ENCODE measurements at regions not wholly inside any gene's neighbourhood (a gene's known extent, or its start where the extent isn't known, plus 50 kb on each side); places are given as distances from the start of the nearest gene placed in this dataset.

- DNase-seq, result no peak
Measured at GRCh38 chr18:55119434-55119833, 160.2 kb upstream of the CCDC68 start.

DNA sequence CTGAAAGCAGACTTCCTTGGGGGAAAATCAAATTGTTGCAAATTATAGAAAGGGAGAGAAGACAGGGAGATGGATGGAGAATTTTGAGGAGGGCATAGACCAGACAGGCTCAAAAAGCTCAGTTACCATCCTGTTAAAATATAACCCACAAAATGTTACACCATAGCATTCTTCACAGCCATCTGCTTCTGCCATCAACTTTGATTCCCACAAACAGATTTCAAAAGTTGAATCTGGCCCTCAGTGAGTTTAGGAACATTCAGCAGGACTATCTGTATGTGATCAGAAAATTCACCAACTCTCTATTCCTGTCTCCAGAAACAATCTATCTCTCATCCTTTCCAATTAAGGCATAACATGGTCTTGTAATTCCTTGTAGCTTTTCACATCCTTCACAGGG is 159.8 kb upstream of the CCDC68 start:
- no peak for DNase-seq

DNA sequence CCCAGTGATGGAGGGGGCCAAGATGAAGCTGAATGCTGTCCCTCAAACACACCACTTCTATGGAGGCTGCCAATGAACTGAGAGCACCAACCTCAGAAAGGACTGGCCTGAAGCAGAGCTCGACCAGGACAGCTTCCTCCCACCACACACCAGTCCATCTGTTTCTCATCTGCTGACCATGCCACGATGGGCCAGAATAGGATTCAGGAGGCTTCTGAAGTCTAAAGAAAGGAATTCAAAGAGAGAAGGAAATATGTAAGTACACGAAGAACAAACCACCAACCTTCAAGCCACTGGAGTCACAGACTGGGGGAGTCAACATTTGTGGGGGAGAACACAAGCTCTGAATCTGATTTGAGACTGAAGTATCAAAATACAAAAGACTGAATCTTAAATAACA is 157.6 kb upstream of the CCDC68 start:
- DNase-seq, result no peak

- DNase-seq, result no peak
Measured at GRCh38 chr18:55115606-55116005, 156.3 kb upstream of the CCDC68 start.

DNA sequence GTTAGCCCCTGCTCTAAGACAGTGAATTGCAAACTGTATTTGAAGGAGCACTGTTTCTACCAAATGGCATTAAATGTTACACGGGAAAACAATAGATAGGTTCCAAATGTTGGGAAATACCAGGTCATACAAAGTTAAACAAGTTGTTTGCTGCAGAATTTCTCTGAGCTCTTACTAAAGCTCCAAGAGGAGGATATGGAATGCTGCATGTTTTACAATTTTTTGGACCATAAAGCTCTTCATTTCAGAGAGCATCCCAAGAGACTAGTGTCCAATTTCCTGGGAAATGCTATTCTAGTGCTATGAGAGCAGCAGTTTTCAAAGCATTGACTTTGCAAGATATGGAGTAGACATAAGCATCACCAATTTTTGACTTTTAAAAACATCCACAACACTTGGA is 155.6 kb upstream of the CCDC68 start:
- DNase-seq, result no peak

DNA sequence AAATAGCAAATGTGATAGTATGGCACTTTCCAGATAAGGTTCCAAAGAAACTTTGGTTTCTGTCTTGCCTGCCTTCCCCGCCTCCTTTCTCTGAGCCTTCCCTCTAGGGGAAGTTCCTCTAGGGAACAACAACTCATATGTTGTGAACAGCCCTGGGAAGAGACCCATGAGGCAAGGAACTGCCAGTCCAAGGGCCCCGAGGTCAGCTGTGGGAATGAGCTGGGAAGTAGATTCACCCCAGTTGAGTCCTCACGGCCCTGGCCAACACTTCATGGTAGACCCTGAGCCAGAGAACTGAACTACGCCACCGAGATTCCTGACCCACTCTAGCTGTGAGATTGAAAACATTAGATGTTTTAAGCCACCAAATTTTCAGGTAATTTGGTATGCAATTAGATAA is 154.5 kb upstream of the CCDC68 start:
- DNase-seq, result no peak

DNA sequence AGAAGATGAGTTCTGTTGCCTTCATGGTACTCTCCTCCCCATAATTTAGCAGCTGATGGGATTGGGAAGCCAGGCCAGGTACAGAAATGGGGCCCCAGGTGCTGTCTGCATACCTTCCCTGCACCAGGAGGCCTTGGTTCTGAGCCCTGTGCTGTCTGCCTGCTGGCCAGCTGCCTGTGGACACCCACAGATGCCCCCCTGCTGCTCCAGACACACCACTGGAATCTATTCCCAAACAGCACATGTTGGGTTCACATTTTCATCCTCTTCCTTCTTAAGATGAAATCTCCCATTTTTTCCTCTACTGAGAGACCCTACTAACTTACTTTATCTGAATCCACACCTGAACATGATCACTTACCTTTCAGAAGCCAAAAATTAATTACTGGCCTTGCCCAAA is 152.0 kb upstream of the CCDC68 start:
- DNase-seq, result no peak

GRCh38 chr18:55110436-55110835 is 151.2 kb upstream of the CCDC68 start:
- no peak for DNase-seq

DNA sequence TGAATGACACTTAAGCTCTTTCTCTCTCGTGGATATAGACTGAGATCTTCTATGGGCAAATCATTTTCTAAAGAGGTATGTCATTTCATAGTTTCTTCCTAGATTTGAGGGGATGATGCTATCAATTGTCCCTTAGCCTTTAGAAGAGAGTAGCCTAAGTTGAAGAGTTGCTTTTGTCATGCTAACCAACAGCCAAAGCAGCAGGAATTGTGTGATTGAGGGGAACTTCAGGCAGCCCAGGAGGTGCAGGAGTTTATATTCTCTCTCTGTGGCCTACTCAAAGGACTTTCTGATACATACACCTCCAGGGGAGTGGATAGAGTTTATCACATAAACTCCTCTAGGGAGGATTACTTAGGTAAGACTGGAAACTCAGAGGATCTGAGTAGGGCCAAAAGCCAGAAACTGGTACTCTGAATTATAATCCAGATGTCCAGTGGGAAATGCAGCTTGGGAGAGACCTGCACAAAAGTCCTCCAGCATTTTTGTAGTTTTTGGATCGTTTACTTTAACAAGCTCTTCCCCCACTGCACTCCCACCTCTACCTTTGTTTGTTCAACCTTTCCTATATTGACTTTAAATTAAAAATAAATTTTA is 150.7 kb upstream of the CCDC68 start:
- DNase-seq, result no peak

GRCh38 chr18:55106906-55107305 is 147.6 kb upstream of the CCDC68 start:
- no peak for DNase-seq

DNA sequence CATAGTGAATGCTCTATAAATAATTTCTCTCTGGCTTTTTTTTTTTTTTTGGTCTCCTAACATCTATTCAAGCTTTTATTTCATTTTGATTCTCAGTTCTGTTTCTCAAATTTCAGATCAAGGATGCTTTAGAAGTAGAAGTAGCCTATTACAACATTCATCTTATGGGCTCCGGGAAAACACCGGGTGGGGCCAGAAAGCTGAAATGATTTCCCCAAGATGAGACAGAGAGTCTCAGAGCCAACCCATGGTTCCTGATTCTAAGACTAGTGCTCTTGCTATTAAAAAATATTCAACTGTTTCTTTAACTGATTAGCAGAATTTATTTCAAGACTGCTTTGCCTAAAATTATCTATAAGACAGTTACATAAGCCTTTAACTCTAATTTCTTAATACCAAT is 147.2 kb upstream of the CCDC68 start:
- DNase-seq, result no peak

DNA sequence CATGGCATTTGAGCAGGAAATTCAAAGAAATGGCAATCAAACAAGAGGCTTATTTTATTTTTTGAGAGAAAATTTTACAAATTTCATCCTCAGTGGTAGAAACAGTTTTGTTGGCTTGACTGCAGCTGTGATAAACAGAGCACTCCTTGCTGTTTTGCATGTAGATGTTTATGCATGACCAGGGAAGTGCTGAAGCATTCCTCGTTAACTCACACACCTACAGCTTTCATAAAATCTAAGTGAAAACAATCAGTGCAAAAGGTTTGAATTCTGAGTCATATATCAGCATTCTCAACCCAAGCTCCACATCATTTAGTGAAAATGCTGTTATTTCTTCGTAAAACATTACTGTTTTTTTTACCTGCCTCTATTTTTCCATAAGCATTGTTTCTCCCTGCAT is 146.6 kb upstream of the CCDC68 start:
- DNase-seq, result no peak

DNA sequence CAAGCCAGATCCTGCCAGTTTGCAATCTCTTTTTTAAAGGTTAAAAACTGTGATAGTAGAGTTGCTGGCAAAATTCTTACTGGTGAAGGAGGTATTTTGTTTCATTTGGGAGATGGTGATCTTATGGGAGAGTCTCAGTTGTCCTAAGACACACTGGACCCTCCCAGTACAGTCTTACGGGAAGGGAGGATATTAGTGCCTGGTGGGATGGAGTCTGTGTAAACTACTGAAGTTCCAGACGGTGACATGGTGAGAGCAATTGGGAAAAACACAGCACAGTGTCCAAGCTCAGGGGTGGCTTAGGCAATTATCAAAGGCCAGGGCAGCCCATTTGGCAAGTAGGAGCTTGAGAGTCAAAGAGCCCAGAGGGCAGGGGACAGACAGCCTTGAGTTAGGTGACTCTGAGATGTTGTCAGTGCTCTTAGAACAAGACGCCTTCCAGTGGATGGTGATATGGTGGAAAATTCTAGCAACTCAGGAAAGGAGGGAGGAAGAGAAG is 143.7 kb upstream of the CCDC68 start:
- DNase-seq, result no peak

DNA sequence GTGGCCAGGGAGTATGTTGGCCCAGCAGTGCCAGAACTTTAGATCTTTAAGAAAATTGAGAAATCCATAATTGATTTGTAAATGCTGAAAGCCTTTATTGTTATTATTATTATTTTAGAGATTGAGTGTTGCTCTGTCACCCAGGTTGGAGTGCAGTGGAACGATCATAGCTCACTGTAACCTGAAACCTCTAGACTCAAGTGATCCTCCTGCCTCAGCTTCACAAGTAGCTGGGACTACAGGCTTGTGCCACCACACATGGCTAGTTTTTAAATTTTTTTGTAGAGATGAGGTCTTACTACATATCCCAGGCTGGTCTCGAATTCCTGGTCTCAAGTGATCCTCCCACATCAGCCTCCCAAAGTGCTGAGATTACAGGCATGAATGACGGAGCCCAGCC is 143.2 kb upstream of the CCDC68 start:
- DNase-seq, result peak; percentile 69

- DNase-seq, result no peak
Measured at GRCh38 chr18:55101458-55101824, 142.2 kb upstream of the CCDC68 start.

GRCh38 chr18:55100817-55101457 is 141.7 kb upstream of the CCDC68 start:
- DNase-seq, result no peak

DNA sequence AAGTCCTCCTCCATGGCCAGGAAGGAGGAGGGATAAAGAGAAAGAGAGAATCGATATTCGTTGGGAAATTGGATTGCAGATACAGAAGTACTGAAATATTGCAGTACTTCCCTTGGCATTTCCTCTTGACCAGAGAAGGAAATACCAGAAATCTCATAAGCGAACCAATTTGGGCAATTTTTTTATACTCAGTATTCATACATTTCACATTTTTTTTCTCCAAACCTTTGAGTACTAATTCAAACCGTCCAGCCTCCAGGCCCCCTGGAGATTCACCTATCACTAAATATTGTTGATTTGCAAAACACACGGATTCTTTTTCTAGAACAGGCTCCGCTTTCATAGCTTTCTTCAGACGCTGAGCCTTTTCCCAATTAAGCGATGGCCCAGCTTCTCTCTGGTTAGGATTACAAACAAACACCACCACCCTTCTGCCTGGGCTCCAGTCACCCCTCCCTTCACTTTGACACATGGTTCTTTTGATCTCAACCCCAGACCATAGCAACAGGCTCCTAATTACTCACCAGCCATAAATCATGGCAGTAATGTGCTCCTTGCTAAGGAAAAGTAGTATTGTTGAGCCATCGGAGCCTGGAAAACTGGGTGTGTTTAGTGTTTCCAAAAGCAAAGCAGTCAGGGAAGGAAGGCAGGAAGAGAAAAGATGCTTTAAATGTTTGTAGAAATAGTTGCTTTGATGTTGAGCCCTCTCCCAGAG is 138.4 kb upstream of the CCDC68 start:
- DNase-seq, result peak; percentile 93

GRCh38 chr18:55096263-55096951 is 137.1 kb upstream of the CCDC68 start:
- peak; percentile 63 for DNase-seq

DNA sequence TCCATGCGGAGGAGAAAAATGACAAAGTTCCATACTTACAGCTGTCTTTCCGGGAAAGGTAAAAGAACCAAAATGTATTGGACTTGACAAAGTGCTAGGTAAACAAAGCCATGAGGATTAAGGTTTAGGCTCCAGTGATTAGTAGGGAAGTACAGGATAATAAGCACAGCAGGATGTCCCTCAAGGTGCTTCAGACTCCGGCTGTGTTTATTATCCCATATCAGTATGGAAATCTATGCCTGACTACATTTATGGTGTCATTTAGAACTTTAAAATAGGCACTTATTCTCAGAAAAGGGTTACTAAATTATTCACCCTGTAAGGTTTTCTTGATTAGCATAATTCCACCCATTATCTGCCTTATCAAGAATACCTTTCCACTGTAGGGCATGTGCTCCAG is 136.3 kb upstream of the CCDC68 start:
- DNase-seq, result peak; percentile 77

DNA sequence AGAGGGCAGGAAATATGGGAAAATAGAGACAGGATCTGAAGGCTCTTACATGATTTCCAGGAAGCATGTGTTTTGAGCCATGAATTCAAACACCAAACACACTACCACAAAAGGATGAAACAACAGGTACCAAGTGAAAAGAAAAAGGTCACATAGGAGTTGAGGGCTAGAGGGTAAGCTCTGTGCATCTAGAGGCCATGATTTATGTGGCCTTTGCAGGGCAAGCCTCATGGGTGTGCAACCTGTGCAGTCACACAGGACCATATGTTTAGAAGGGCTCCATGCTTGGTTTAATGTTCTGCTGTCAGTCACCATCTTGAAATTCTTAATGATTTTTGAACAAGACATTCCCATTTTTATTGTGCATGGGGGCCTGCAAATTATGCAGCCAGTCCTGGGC is 134.5 kb upstream of the CCDC68 start:
- no peak for DNase-seq

DNA sequence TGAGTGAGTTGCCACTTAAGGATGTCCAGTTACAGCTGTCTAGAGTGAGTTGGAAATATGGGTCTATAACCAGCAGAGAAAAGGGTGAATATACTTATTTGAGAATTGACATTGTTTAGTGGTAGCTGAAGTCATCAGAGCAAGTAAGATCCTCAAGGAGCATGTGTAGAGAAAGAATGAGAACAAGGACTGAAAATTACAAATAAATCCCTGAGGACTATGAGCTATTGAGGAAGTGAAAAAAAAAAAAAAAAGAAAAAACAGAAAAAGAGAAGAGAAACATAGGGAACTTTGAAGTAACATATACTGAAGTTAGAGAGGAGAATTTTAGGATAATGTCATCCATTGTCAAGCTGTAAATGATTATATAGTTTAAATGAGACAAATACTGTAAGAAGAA is 134.0 kb upstream of the CCDC68 start:
- no peak for DNase-seq

DNA sequence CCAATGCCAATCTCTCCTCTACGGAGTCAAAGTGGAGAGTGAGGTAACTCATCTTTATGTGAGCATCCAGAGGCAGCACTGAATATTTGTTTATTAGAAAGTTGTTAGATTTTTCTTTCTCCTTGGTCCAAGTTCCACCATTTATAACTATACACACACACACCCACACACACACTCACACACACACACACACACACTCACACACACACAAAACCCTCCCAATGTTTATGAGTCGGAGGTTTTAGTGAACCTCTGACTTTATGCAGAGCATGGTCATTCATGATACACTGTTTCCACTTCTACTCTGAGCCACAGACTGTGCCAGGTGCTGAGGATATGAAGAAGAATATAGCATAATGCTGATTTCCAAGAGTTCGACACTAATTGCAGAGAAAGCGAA is 132.9 kb upstream of the CCDC68 start:
- no peak for DNase-seq

DNA sequence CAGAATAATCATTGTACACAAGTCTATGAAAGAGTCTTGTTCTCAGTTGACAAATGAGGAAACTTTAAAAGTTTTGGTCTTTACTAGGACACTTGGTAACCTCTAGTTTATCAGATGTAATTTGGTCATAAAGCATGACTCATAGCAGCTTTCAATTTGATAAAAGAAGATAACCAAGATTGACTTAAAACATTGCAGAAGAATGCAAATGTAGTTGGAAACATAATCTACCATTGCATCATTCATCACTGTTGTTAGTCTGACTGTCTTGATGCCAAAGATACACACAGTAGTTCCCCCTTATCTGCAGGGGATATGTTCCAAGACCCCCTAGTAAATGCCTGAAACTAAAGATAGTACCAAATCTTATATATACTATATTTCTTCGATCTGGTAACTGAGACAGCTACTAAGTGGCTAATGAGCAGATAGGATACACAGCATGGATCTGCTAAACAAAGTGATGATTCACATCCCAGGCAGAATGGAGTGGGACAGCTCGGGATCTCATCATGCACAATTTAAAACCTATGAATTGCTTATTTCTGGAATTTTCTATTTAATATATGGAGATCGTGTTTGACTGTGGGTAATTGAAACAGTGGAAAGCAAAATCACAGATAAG is 131.4 kb upstream of the CCDC68 start:
- no peak for DNase-seq
